DOHH2 (cell line): ENCODE measurements at regions not wholly inside any gene's neighbourhood (a gene's known extent, or its start where the extent isn't known, plus 50 kb on each side); places are given as distances from the start of the nearest gene placed in this dataset.

Source experiments
- H3F3A ChIP-seq: fragments of 200-600 bp; sonication (generic), shearing (Covaris generic); 2 replicates; pipeline ENCODE4 v1.6.0; 2016; ENCODE audit warnings: antibody characterized with exemption, mild to moderate bottlenecking; ENCODE audit not compliant: control insufficient read depth, insufficient read depth
- H3K27ac ChIP-seq: fragments of 200-600 bp; sonication (generic); 2 replicates; pipeline ENCODE4 v1.5.1; 2014; ENCODE audit warnings: low read depth, mild to moderate bottlenecking, low read length, moderate library complexity
- H3K27me3 ChIP-seq: fragments of 200-600 bp; sonication (generic); 2 replicates; pipeline ENCODE4 v1.6.1; 2014; ENCODE audit warnings: mild to moderate bottlenecking, low read length, mixed read lengths; ENCODE audit not compliant: control insufficient read depth
- H3K36me3 ChIP-seq: fragments of 200-600 bp; sonication (generic); 2 replicates; pipeline ENCODE4 v1.6.1; 2014; ENCODE audit warnings: mild to moderate bottlenecking, low read length, moderate library complexity, mixed read lengths; ENCODE audit not compliant: control insufficient read depth
- H3K4me1 ChIP-seq: fragments of 200-600 bp; sonication (generic); 2 replicates; pipeline ENCODE4 v1.6.1; 2014; ENCODE audit warnings: mild to moderate bottlenecking, low read length, mixed read lengths; ENCODE audit not compliant: control insufficient read depth
- H3K4me2 ChIP-seq: fragments of 200-600 bp; sonication (generic); 2 replicates; pipeline ENCODE4 v1.6.0; 2014; ENCODE audit warnings: mild to moderate bottlenecking, low read length, moderate library complexity
- H3K4me3 ChIP-seq: fragments of 200-600 bp; sonication (generic); 2 replicates; pipeline ENCODE4 v1.5.1; 2014; ENCODE audit warnings: mild to moderate bottlenecking, low read length, mixed read lengths
- H3K79me2 ChIP-seq: fragments of 200-600 bp; sonication (generic); 2 replicates; pipeline ENCODE4 v1.6.1; 2014; ENCODE audit warnings: mild to moderate bottlenecking, low read length, mixed read lengths; ENCODE audit not compliant: control insufficient read depth
- H3K9me2 ChIP-seq: fragments of 200-600 bp; sonication (generic); replicated peaks from 2 replicates; pipeline ENCODE4 v1.6.1; 2014; ENCODE audit warnings: mild to moderate bottlenecking, low read length, mixed read lengths; ENCODE audit not compliant: control insufficient read depth
- H3K9me3 ChIP-seq: fragments of 200-600 bp; sonication (generic); 2 replicates; pipeline ENCODE4 v1.6.1; 2014; ENCODE audit warnings: antibody characterized with exemption, low read length, mixed read lengths; ENCODE audit not compliant: control insufficient read depth, insufficient read depth
- H4K20me1 ChIP-seq: fragments of 200-600 bp; sonication (generic); 2 replicates; pipeline ENCODE4 v1.6.0; 2014; ENCODE audit warnings: low read depth, mild to moderate bottlenecking, antibody characterized with exemption, low read length, moderate library complexity; ENCODE audit not compliant: control insufficient read depth, insufficient read depth
- CTCF ChIP-seq: fragments of 200-600 bp; sonication (generic); IDR thresholded peaks from one replicate; pipeline ENCODE4 v1.5.1; 2014; ENCODE audit warnings: antibody characterized with exemption, mild to moderate bottlenecking, low read depth, low read length; ENCODE audit not compliant: poor library complexity, severe bottlenecking
- EZH2phosphoT487 ChIP-seq: fragments of 200-600 bp; sonication (generic); IDR thresholded peaks from 2 replicates; pipeline ENCODE4 v1.6.1; 2017; ENCODE audit warnings: borderline replicate concordance, mild to moderate bottlenecking, antibody characterized with exemption, low read length, moderate library complexity, mixed read lengths

- Histone ChIP-seq H3K27ac (no peak overlapping the region), H3K4me3 (no peak overlapping the region)
Measured at GRCh38 chr17:83155128-83156121, 76.0 kb downstream of the METRNL start.

GRCh38 chr17:83156408-83156807, 77.0 kb downstream of the METRNL start:
- Histone ChIP-seq H3K4me2 (no peak overlapping the region), H3K4me3 (no peak overlapping the region), H3K9me3 (no peaks in the 10 kb centered on the region), H3K4me1 (no peaks in the 10 kb centered on the region), H3K79me2 (no peaks in the 10 kb centered on the region), H3F3A (no peaks in the 10 kb centered on the region), H3K9me2 (no peaks in the 10 kb centered on the region), H4K20me1 (no peaks in the 10 kb centered on the region), H3K27me3 (peaks cover 11% of the 10 kb centered on the region; the same call in 1 of the 2 replicates), H3K27ac (no peak overlapping the region), H3K36me3 (no peaks in the 10 kb centered on the region)
- TF ChIP-seq CTCF (no peak), EZH2phosphoT487 (no peak)

More at GRCh38 chr17:83155128-83156121, 76.0 kb downstream of the METRNL start:
- H3K79me2 ChIP-seq = no peaks in the 10 kb centered on the region
- no peaks in the 10 kb centered on the region for H3K9me3 ChIP-seq
- TF ChIP-seq CTCF (no peak), EZH2phosphoT487 (no peak)
- peaks cover 11% of the 10 kb centered on the region; the same call in 1 of the 2 replicates for H3K27me3 ChIP-seq
- H3K36me3 ChIP-seq = no peaks in the 10 kb centered on the region
- H3K4me2 ChIP-seq = no peak overlapping the region
- no peaks in the 10 kb centered on the region for H3F3A ChIP-seq
- no peaks in the 10 kb centered on the region for H4K20me1 ChIP-seq
- H3K9me2 ChIP-seq = no peaks in the 10 kb centered on the region
- H3K4me1 ChIP-seq = no peaks in the 10 kb centered on the region

- H3K27ac ChIP-seq = no peak overlapping the region
- H3K79me2 ChIP-seq = no peaks in the 10 kb centered on the region
- no peaks in the 10 kb centered on the region for H3F3A ChIP-seq
- no peak for TF ChIP-seq CTCF
- no peak for TF ChIP-seq EZH2phosphoT487
- H3K9me3 ChIP-seq = no peaks in the 10 kb centered on the region
- no peak overlapping the region for H3K4me3 ChIP-seq
- H3K36me3 ChIP-seq = no peaks in the 10 kb centered on the region
- H3K4me2 ChIP-seq = no peak overlapping the region
- no peaks in the 10 kb centered on the region for H3K4me1 ChIP-seq
- peaks cover 24% of the 10 kb centered on the region; the same call in 1 of the 2 replicates for H3K27me3 ChIP-seq
- no peaks in the 10 kb centered on the region for H3K9me2 ChIP-seq
- H4K20me1 ChIP-seq = no peaks in the 10 kb centered on the region
Measured at GRCh38 chr17:83159204-83160049, 80.0 kb downstream of the METRNL start.
